SH-SY5Y (cell line): ENCODE measurements at regions not wholly inside any gene's neighbourhood (a gene's known extent, or its start where the extent isn't known, plus 50 kb on each side); places are given as distances from the start of the nearest gene placed in this dataset.

Experiments used
- GATA2 ChIP-seq: IDR thresholded peaks from 2 replicates; pipeline ENCODE4 v1.6.1; 2011; ENCODE audit warnings: mild to moderate bottlenecking, low read depth, low read length
- GATA3 ChIP-seq: IDR thresholded peaks from 2 replicates; pipeline ENCODE4 v1.6.1; 2011; ENCODE audit warnings: low read depth, mild to moderate bottlenecking, low read length, moderate library complexity

GRCh38 chr11:28566339-28567089, 458.3 kb downstream of the METTL15 start:
- TF ChIP-seq GATA2 (no peak), GATA3 (no peak)
